ENCODE measurements at regions not wholly inside any gene's neighbourhood (a gene's known extent, or its start where the extent isn't known, plus 50 kb on each side); places are given as distances from the start of the nearest gene placed in this dataset.

- no peak for TF ChIP-seq EZH2phosphoT487 (IDR thresholded peaks at IDR 0.05; ENCODE audit: insufficient read depth, low read depth)
- TF ChIP-seq EZH2 (IDR thresholded peaks at IDR 0.05; ENCODE audit: insufficient read depth, poor library complexity, severe bottlenecking), result no peak
- no peak for DNase-seq
- no peak overlapping the region for H3K4me3 ChIP-seq
- in situ Hi-C loops (cut with MboI), result no loop called here
- H3K4me2 ChIP-seq (ENCODE audit: unreplicated experiment), result no peak overlapping the region
- no peaks in the 10 kb centered on the region for H3K27me3 ChIP-seq (replicated peaks; ENCODE audit: insufficient read depth)
- WGBS, 2 experiments (ENCODE audit: low coverage in 1 of 2, low lambda C conversion rate in 2 of 2, missing lambda C conversion rate in 2 of 2), result 85 to 90% methylated on average over 3 of the region's 3 CpGs
- H2AFZ ChIP-seq, result no peak overlapping the region
- H3K9me3 ChIP-seq (ENCODE audit: low read depth), result no peaks in the 10 kb centered on the region
- no peak overlapping the region for H3K27ac ChIP-seq
- no peaks in the 10 kb centered on the region for H3K36me3 ChIP-seq (ENCODE audit: low read depth)
- H3K79me2 ChIP-seq (ENCODE audit: insufficient read depth), result no peaks in the 10 kb centered on the region
- no peaks in the 10 kb centered on the region for H4K20me1 ChIP-seq (ENCODE audit: insufficient read depth)
- H3K4me1 ChIP-seq (ENCODE audit: insufficient read depth), result no peaks in the 10 kb centered on the region
- no peak overlapping the region for H3K9ac ChIP-seq
- H3F3A ChIP-seq (ENCODE audit: insufficient read depth), result no peaks in the 10 kb centered on the region
- no peaks in the 10 kb centered on the region for H3K9me2 ChIP-seq (ENCODE audit: insufficient read depth)
These were observed 161.7 kb upstream of the PLEKHA5 start for GRCh38 chr12:18967814-18968213.

GRCh38 chr12:18969512-18969911 is 160.0 kb upstream of the PLEKHA5 start:
- TF ChIP-seq EZH2phosphoT487 (IDR thresholded peaks at IDR 0.05; ENCODE audit: insufficient read depth, low read depth), result no peak
- TF ChIP-seq EZH2 (IDR thresholded peaks at IDR 0.05; ENCODE audit: insufficient read depth, poor library complexity, severe bottlenecking), result no peak
- Histone ChIP-seq H3K9ac (no peak overlapping the region), H2AFZ (no peak overlapping the region), H3K4me1 (ENCODE audit: insufficient read depth) (no peaks in the 10 kb centered on the region), H3K79me2 (ENCODE audit: insufficient read depth) (no peaks in the 10 kb centered on the region), H3F3A (ENCODE audit: insufficient read depth) (no peaks in the 10 kb centered on the region), H3K4me3 (no peak overlapping the region), H3K9me2 (ENCODE audit: insufficient read depth) (no peaks in the 10 kb centered on the region), H4K20me1 (ENCODE audit: insufficient read depth) (no peaks in the 10 kb centered on the region), H3K9me3 (ENCODE audit: low read depth) (no peaks in the 10 kb centered on the region), H3K27me3 (replicated peaks; ENCODE audit: insufficient read depth) (no peaks in the 10 kb centered on the region), H3K36me3 (ENCODE audit: low read depth) (no peaks in the 10 kb centered on the region), H3K4me2 (ENCODE audit: unreplicated experiment) (no peak overlapping the region), H3K27ac (no peak overlapping the region)
- no peak for DNase-seq
- 69 to 72% methylated on average over 5 of the region's 5 CpGs for WGBS, 2 experiments (ENCODE audit: low coverage in 1 of 2, low lambda C conversion rate in 2 of 2, missing lambda C conversion rate in 2 of 2)
- in situ Hi-C loops (cut with MboI), result no loop called here

GRCh38 chr12:18970603-18971002 is 158.9 kb upstream of the PLEKHA5 start:
- 92 to 96% methylated on average over 6 of the region's 6 CpGs for WGBS, 2 experiments (ENCODE audit: low coverage in 1 of 2, low lambda C conversion rate in 2 of 2, missing lambda C conversion rate in 2 of 2)
- H3K9me3 ChIP-seq (ENCODE audit: low read depth), result no peaks in the 10 kb centered on the region
- no peaks in the 10 kb centered on the region for H3F3A ChIP-seq (ENCODE audit: insufficient read depth)
- no peak overlapping the region for H3K4me2 ChIP-seq (ENCODE audit: unreplicated experiment)
- no peaks in the 10 kb centered on the region for H3K36me3 ChIP-seq (ENCODE audit: low read depth)
- no peak overlapping the region for H3K9ac ChIP-seq
- H3K9me2 ChIP-seq (ENCODE audit: insufficient read depth), result no peaks in the 10 kb centered on the region
- no peak overlapping the region for H3K4me3 ChIP-seq
- no peaks in the 10 kb centered on the region for H3K27me3 ChIP-seq (replicated peaks; ENCODE audit: insufficient read depth)
- H2AFZ ChIP-seq, result no peak overlapping the region
- in situ Hi-C loops (cut with MboI), result no loop called here
- no peaks in the 10 kb centered on the region for H3K4me1 ChIP-seq (ENCODE audit: insufficient read depth)
- no peaks in the 10 kb centered on the region for H3K79me2 ChIP-seq (ENCODE audit: insufficient read depth)
- no peaks in the 10 kb centered on the region for H4K20me1 ChIP-seq (ENCODE audit: insufficient read depth)
- no peak overlapping the region for H3K27ac ChIP-seq
- no peak for DNase-seq
- TF ChIP-seq EZH2phosphoT487 (IDR thresholded peaks at IDR 0.05; ENCODE audit: insufficient read depth, low read depth), result no peak
- TF ChIP-seq EZH2 (IDR thresholded peaks at IDR 0.05; ENCODE audit: insufficient read depth, poor library complexity, severe bottlenecking), result no peak

GRCh38 chr12:18971932-18972331 is 157.6 kb upstream of the PLEKHA5 start:
- Histone ChIP-seq H2AFZ (no peak overlapping the region), H3K4me2 (ENCODE audit: unreplicated experiment) (no peak overlapping the region), H3K79me2 (ENCODE audit: insufficient read depth) (no peaks in the 10 kb centered on the region), H3K27ac (no peak overlapping the region), H4K20me1 (ENCODE audit: insufficient read depth) (no peaks in the 10 kb centered on the region), H3K36me3 (ENCODE audit: low read depth) (no peaks in the 10 kb centered on the region), H3K9me2 (ENCODE audit: insufficient read depth) (no peaks in the 10 kb centered on the region), H3K4me1 (ENCODE audit: insufficient read depth) (no peaks in the 10 kb centered on the region), H3K9me3 (ENCODE audit: low read depth) (no peaks in the 10 kb centered on the region), H3K27me3 (replicated peaks; ENCODE audit: insufficient read depth) (no peaks in the 10 kb centered on the region), H3F3A (ENCODE audit: insufficient read depth) (no peaks in the 10 kb centered on the region), H3K4me3 (no peak overlapping the region), H3K9ac (no peak overlapping the region)
- no peak for DNase-seq
- in situ Hi-C loops (cut with MboI), result no loop called here
- TF ChIP-seq EZH2phosphoT487 (IDR thresholded peaks at IDR 0.05; ENCODE audit: insufficient read depth, low read depth) (no peak), EZH2 (IDR thresholded peaks at IDR 0.05; ENCODE audit: insufficient read depth, poor library complexity, severe bottlenecking) (no peak)
- WGBS, 2 experiments (ENCODE audit: low coverage in 1 of 2, low lambda C conversion rate in 2 of 2, missing lambda C conversion rate in 2 of 2), result 95 to 98% methylated on average over 3 of the region's 3 CpGs

- no peak overlapping the region for H3K27ac ChIP-seq
- H3K9ac ChIP-seq, result no peak overlapping the region
- H2AFZ ChIP-seq, result no peak overlapping the region
- H3F3A ChIP-seq (ENCODE audit: insufficient read depth), result no peaks in the 10 kb centered on the region
- H3K9me2 ChIP-seq (ENCODE audit: insufficient read depth), result no peaks in the 10 kb centered on the region
- DNase-seq, result no peak
- in situ Hi-C loops (cut with MboI), result no loop called here
- H4K20me1 ChIP-seq (ENCODE audit: insufficient read depth), result no peaks in the 10 kb centered on the region
- no peaks in the 10 kb centered on the region for H3K4me1 ChIP-seq (ENCODE audit: insufficient read depth)
- H3K4me3 ChIP-seq, result no peak overlapping the region
- no peak overlapping the region for H3K4me2 ChIP-seq (ENCODE audit: unreplicated experiment)
- 95% methylated on average over 3 of the region's 3 CpGs for WGBS, 2 experiments (ENCODE audit: low coverage in 1 of 2, low lambda C conversion rate in 2 of 2, missing lambda C conversion rate in 2 of 2)
- no peaks in the 10 kb centered on the region for H3K9me3 ChIP-seq (ENCODE audit: low read depth)
- no peaks in the 10 kb centered on the region for H3K27me3 ChIP-seq (replicated peaks; ENCODE audit: insufficient read depth)
- H3K79me2 ChIP-seq (ENCODE audit: insufficient read depth), result no peaks in the 10 kb centered on the region
- H3K36me3 ChIP-seq (ENCODE audit: low read depth), result no peaks in the 10 kb centered on the region
- TF ChIP-seq EZH2phosphoT487 (IDR thresholded peaks at IDR 0.05; ENCODE audit: insufficient read depth, low read depth), result no peak
- no peak for TF ChIP-seq EZH2 (IDR thresholded peaks at IDR 0.05; ENCODE audit: insufficient read depth, poor library complexity, severe bottlenecking)
These were observed 153.6 kb upstream of the PLEKHA5 start for GRCh38 chr12:18975933-18976332.
